ENCODE measurements at regions not wholly inside any gene's neighbourhood (a gene's known extent, or its start where the extent isn't known, plus 50 kb on each side); places are given as distances from the start of the nearest gene placed in this dataset.
A peak's percentile ranks its signal among the peaks of the same experiment; 100 is the strongest.

GRCh38 chr7:142556740-142557139 is 192.5 kb upstream of the PRSS1 start:
- no peaks in the 10 kb centered on the region for H3K36me3 ChIP-seq (ENCODE audit: control insufficient read depth in 2 of 2, extremely low read depth in 1 of 2, insufficient read depth in 2 of 2, low read length in 2 of 2)
- H3K9ac ChIP-seq (ENCODE audit: control insufficient read depth, extremely low read depth, insufficient read depth, low read length) = peak overlapping the region; percentile 7
- no peaks in the 10 kb centered on the region for H3K9me1 ChIP-seq (ENCODE audit: control insufficient read depth, extremely low read depth, insufficient read depth, low read length)
- H3K9me3 ChIP-seq (ENCODE audit: control insufficient read depth, low read depth, low read length) = no peaks in the 10 kb centered on the region
- peaks cover 29% of the 10 kb centered on the region for H3K4me1 ChIP-seq (ENCODE audit: control insufficient read depth, extremely low read depth, insufficient read depth, low read length)
- H3K79me2 ChIP-seq (ENCODE audit: control insufficient read depth, insufficient read depth, low read length) = no peaks in the 10 kb centered on the region
- H3K4me3 ChIP-seq (ENCODE audit: control insufficient read depth in 2 of 3, extremely low read depth in 1 of 3, insufficient read depth in 2 of 3, low read depth in 1 of 3, low read length in 3 of 3) = no peak overlapping the region
- H3K4me2 ChIP-seq (ENCODE audit: control insufficient read depth, extremely low read depth, insufficient read depth, low read depth, low read length) = peak overlapping the region; percentile 40
- no peak for TF ChIP-seq EZH2 (IDR thresholded peaks at IDR 0.05; ENCODE audit: low read length)
- TF ChIP-seq, protein P1, sequence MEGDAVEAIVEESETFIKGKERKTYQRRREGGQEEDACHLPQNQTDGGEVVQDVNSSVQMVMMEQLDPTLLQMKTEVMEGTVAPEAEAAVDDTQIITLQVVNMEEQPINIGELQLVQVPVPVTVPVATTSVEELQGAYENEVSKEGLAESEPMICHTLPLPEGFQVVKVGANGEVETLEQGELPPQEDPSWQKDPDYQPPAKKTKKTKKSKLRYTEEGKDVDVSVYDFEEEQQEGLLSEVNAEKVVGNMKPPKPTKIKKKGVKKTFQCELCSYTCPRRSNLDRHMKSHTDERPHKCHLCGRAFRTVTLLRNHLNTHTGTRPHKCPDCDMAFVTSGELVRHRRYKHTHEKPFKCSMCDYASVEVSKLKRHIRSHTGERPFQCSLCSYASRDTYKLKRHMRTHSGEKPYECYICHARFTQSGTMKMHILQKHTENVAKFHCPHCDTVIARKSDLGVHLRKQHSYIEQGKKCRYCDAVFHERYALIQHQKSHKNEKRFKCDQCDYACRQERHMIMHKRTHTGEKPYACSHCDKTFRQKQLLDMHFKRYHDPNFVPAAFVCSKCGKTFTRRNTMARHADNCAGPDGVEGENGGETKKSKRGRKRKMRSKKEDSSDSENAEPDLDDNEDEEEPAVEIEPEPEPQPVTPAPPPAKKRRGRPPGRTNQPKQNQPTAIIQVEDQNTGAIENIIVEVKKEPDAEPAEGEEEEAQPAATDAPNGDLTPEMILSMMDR (optimal IDR thresholded peaks at IDR 0.05 in 1 of 3, IDR thresholded peaks at IDR 0.05 in 1 of 3, conservative IDR thresholded peaks at IDR 0.05 in 1 of 3; ENCODE audit: extremely low read depth in 1 of 3, insufficient read depth in 2 of 3, low read length in 3 of 3) = peak in 1 of 3 experiments; percentile 17
- H2AFZ ChIP-seq (ENCODE audit: control insufficient read depth, low read length) = no peak overlapping the region
- DNase-seq (ENCODE audit: low read depth, low spot score) (peak; percentile 88), FAIRE-seq (no peak)
- H3K27ac ChIP-seq (ENCODE audit: control insufficient read depth, insufficient read depth, low read length) = peak overlapping the region; percentile 47
- no peaks in the 10 kb centered on the region for H3K27me3 ChIP-seq (ENCODE audit: control insufficient read depth, extremely low read depth, insufficient read depth, low read length)
- no peaks in the 10 kb centered on the region for H4K20me1 ChIP-seq (ENCODE audit: control insufficient read depth, extremely low read depth, insufficient read depth, low read length)
- dilution Hi-C loops (cut with MboI; ENCODE audit: extremely low pct_ligation_motif_present, low sequenced_read_pairs) = no loop called here

GRCh38 chr7:142554560-142555532 is 194.4 kb upstream of the PRSS1 start:
- H3K9me3 ChIP-seq (ENCODE audit: control insufficient read depth, low read depth, low read length) = no peaks in the 10 kb centered on the region
- FAIRE-seq (no peak), DNase-seq (ENCODE audit: low read depth, low spot score) (no peak)
- H3K9me1 ChIP-seq (ENCODE audit: control insufficient read depth, extremely low read depth, insufficient read depth, low read length) = no peaks in the 10 kb centered on the region
- H3K4me3 ChIP-seq (ENCODE audit: control insufficient read depth in 2 of 3, extremely low read depth in 1 of 3, insufficient read depth in 2 of 3, low read depth in 1 of 3, low read length in 3 of 3) = no peak overlapping the region
- H4K20me1 ChIP-seq (ENCODE audit: control insufficient read depth, extremely low read depth, insufficient read depth, low read length) = no peaks in the 10 kb centered on the region
- H3K4me2 ChIP-seq (ENCODE audit: control insufficient read depth, extremely low read depth, insufficient read depth, low read depth, low read length) = no peak overlapping the region
- H3K36me3 ChIP-seq (ENCODE audit: control insufficient read depth in 2 of 2, extremely low read depth in 1 of 2, insufficient read depth in 2 of 2, low read length in 2 of 2) = no peaks in the 10 kb centered on the region
- H3K27ac ChIP-seq (ENCODE audit: control insufficient read depth, insufficient read depth, low read length) = no peak overlapping the region
- no peaks in the 10 kb centered on the region for H3K27me3 ChIP-seq (ENCODE audit: control insufficient read depth, extremely low read depth, insufficient read depth, low read length)
- H3K9ac ChIP-seq (ENCODE audit: control insufficient read depth, extremely low read depth, insufficient read depth, low read length) = no peak overlapping the region
- no peak for TF ChIP-seq EZH2 (IDR thresholded peaks at IDR 0.05; ENCODE audit: low read length)
- TF ChIP-seq, protein P1 (optimal IDR thresholded peaks at IDR 0.05 in 1 of 3, IDR thresholded peaks at IDR 0.05 in 1 of 3, conservative IDR thresholded peaks at IDR 0.05 in 1 of 3; ENCODE audit: extremely low read depth in 1 of 3, insufficient read depth in 2 of 3, low read length in 3 of 3) = no peak
- dilution Hi-C loops (cut with MboI; ENCODE audit: extremely low pct_ligation_motif_present, low sequenced_read_pairs) = no loop called here
- no peak overlapping the region for H2AFZ ChIP-seq (ENCODE audit: control insufficient read depth, low read length)
- H3K4me1 ChIP-seq (ENCODE audit: control insufficient read depth, extremely low read depth, insufficient read depth, low read length) = peaks cover 29% of the 10 kb centered on the region
- H3K79me2 ChIP-seq (ENCODE audit: control insufficient read depth, insufficient read depth, low read length) = no peaks in the 10 kb centered on the region
